Upper lobe of left lung (tissue), 6 donors: ENCODE measurements at regions not wholly inside any gene's neighbourhood (a gene's known extent, or its start where the extent isn't known, plus 50 kb on each side); places are given as distances from the start of the nearest gene placed in this dataset.
"Not testable (repeated sequence)": the region's sequence is repeated elsewhere in the genome, so short reads cannot be mapped to it uniquely, and the experiment has no call there.

ENCODE experiments used
- ATAC-seq, 2 donors: fragments of 200-7000 bp; cut with Tn5 transposase; one replicate each; pipeline ENCODE4 v1.9.1; 2022; ENCODE audit warnings: mild to moderate bottlenecking in 2 of 2, moderate library complexity in 2 of 2; ENCODE audit not compliant: low FRiP score in 2 of 2
- DNase-seq, 2 donors: peaks; one replicate each; pipeline ENCODE4 v3.0.0-alpha.2; 2019 to 2020
- H3K27ac ChIP-seq, 4 donors: fragments of 200-600 bp; sonication (generic); one replicate each; pipeline ENCODE4 v1.5.1; 2016 to 2019
- H3K27me3 ChIP-seq, 4 donors: fragments of 200-600 bp; sonication (generic); one replicate each; pipeline ENCODE4 v1.5.1; 2017 to 2019
- H3K36me3 ChIP-seq, 4 donors: fragments of 200-600 bp; sonication (generic); one replicate each; pipeline ENCODE4 v1.5.1; 2016 to 2019
- H3K4me1 ChIP-seq, 4 donors: fragments of 200-600 bp; sonication (generic); one replicate each; pipeline ENCODE4 v1.5.1; 2018 to 2019
- H3K4me3 ChIP-seq, 4 donors: fragments of 200-600 bp; sonication (generic); one replicate each; pipeline ENCODE4 v1.5.1; 2017 to 2019; ENCODE audit warnings: mild to moderate bottlenecking in 2 of 4, moderate library complexity in 1 of 4
- H3K9me3 ChIP-seq, 4 donors: fragments of 200-600 bp; sonication (generic); one replicate each; pipeline ENCODE4 v1.5.1; 2018 to 2019
- CTCF ChIP-seq, 6 experiments: fragments of 450-650 bp in 4 of 6; fragments of 200-600 bp in 2 of 6; sonication (generic) in 2 of 6; IDR thresholded peaks; one replicate each; pipeline ENCODE4 v1.5.1; 2016 to 2019; ENCODE audit warnings: antibody characterized with exemption in 6 of 6
- EP300 ChIP-seq, 4 donors: sonication (generic); formaldehyde crosslinking; IDR thresholded peaks; one replicate each; pipeline ENCODE4 v1.5.1; 2017; ENCODE audit warnings: antibody characterized with exemption in 4 of 4, control low read depth in 2 of 4
- POLR2A ChIP-seq, 4 donors: fragments of 450-650 bp; IDR thresholded peaks; one replicate each; pipeline ENCODE4 v1.5.1; 2016 to 2017; ENCODE audit warnings: antibody characterized with exemption in 4 of 4, mild to moderate bottlenecking in 2 of 4
- POLR2AphosphoS5 ChIP-seq, 2 donors: sonication (generic); formaldehyde crosslinking; IDR thresholded peaks; one replicate each; pipeline ENCODE4 v1.5.1; 2017; ENCODE audit warnings: antibody characterized with exemption in 2 of 2
- WGBS, 2 donors: methylation state at CpG; one replicate each; pipeline ENCODE4 v1.1.5; 2017 to 2018; 5-methylcytosine and 5-hydroxymethylcytosine counted together
- donor health status: DM: no; HTN: no; CAD: no; lungs with moderate emphysema.
- donor health status: DM: no; HTN: yes; CAD: no; lungs with severe emphysema.

DNA sequence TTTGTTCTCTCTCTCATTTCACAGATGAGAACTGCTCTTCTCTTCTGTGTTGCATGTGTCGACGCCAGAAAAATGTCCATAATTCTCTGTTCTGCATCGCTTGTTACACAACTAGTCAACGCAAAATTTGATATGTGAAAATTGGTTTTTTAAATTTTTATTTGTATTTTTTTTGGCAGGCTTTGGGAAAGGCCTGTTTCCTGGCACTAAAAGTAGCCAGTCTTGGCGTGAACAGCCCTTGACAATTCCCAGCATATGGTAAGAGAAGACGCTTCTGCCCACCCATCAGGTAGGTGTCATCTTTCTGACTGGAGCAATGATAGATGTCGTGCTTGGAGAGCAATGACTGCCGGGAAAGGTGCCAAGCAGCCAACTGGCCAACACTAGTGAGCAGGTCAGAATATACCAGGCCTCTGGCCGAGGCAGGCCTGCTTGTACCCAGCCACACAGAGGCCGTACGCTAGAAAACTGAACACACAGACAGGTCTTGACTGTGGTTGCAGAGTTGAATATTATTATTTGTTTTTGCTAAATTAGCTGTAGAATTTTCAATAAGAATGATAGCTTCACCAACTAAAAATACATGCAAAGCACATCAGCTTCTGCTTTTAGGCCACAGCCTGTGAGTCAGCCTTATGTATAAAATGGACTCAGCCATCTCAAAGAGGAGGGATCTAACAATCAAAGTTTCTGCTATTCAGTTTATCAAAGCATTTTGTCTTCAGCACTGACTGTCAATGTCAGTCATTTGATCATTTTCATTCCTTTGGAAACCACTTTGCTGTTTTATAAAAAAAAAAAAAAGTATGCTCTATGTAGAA lies 837.5 kb downstream of the MCTP2 start:
- H3K27ac ChIP-seq: no peak overlapping the region
- TF ChIP-seq EP300 (IDR thresholded peaks at IDR 0.05) (no peak), POLR2A (IDR thresholded peaks at IDR 0.05) (no peak), CTCF (IDR thresholded peaks at IDR 0.05) (no peak), POLR2AphosphoS5 (IDR thresholded peaks at IDR 0.05) (no peak)
- 86 to 87% methylated on average over 11 of the region's 11 CpGs for WGBS, 2 donors

DNA sequence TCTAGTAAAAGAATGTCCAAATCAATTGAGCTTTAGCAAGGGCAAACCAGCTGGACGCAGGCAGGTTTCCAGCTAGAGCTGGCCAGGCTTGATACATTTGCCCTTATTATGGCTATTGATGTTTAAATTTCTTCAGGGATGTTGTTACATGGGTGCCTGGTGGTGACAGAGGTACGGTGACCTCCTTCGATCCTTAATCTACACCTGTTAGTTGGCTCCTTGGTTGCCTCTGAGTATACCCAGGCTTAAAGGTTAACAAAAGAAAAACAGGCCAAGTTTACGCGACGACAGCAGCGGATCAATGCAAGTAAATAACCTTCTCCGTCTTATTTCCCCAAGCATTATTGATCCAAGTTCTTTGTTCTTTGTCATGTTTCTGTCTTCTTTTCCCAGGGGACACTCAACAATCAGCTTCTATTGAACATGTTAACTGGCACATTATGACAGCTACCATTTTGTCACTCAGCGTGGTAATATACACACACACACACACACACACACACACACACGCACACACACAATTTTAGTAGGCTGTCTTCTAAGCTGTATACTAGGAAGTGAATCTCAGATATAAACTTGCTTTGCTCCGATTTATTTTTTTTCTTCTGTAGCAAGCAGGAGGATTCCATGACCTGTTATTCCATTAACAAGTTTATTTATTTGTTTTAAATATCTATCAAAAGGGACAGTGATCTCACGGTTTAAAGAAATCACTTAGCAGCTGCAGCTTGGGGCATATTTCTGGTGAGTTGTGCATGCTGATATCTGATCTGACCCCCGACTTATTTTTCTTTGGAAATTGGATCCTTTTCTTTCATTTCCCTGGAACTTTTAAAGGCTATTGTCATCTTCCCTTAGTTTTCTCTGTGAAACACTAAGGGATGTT lies 844.7 kb downstream of the MCTP2 start:
- Histone ChIP-seq H3K27me3 (no peaks in the 10 kb centered on the region), H3K27ac (no peak overlapping the region), H3K4me3 (no peak overlapping the region), H3K9me3 (no peaks in the 10 kb centered on the region), H3K36me3 (no peaks in the 10 kb centered on the region), H3K4me1 (no peaks in the 10 kb centered on the region)
- TF ChIP-seq POLR2AphosphoS5 (IDR thresholded peaks at IDR 0.05): no peak
- no peak for TF ChIP-seq EP300 (IDR thresholded peaks at IDR 0.05)
- TF ChIP-seq POLR2A (IDR thresholded peaks at IDR 0.05): no peak
- TF ChIP-seq CTCF (IDR thresholded peaks at IDR 0.05): no peak
- no peak for ATAC-seq
- no peak for DNase-seq
- WGBS, 2 donors: 83 to 93% methylated on average over 13 of the region's 13 CpGs

More for the DNA sequence above, 837.5 kb downstream of the MCTP2 start:
- H3K4me1 ChIP-seq: no peaks in the 10 kb centered on the region
- no peaks in the 10 kb centered on the region for H3K27me3 ChIP-seq
- H3K4me3 ChIP-seq: no peak overlapping the region
- no peak for DNase-seq
- no peaks in the 10 kb centered on the region for H3K36me3 ChIP-seq
- no peak for ATAC-seq
- peaks cover 0 to 5% (median 0%) of the 10 kb centered on the region in 4 donors for H3K9me3 ChIP-seq

DNA sequence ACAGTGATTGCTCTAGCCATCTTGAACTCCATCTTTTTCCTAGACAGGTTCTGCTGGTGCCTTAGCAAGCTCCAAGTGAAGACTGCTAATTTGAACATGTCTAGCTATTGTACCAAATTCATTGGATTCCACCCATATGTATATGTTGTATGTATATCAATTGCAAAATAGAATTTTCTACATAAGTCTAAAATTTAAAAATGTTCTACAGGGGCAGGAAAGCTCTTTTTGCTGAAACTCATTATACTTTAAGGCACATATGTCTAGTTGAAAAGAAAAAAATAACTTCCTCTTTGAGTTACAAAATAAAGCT lies 845.3 kb downstream of the MCTP2 start:
- Histone ChIP-seq H3K27me3 (no peaks in the 10 kb centered on the region), H3K4me3 (no peak overlapping the region), H3K27ac (no peak overlapping the region), H3K36me3 (no peaks in the 10 kb centered on the region), H3K9me3 (no peaks in the 10 kb centered on the region), H3K4me1 (no peaks in the 10 kb centered on the region)
- TF ChIP-seq POLR2A (IDR thresholded peaks at IDR 0.05) (no peak), POLR2AphosphoS5 (IDR thresholded peaks at IDR 0.05) (no peak), CTCF (IDR thresholded peaks at IDR 0.05) (no peak), EP300 (IDR thresholded peaks at IDR 0.05) (no peak)
- ATAC-seq (no peak), DNase-seq (no peak)

DNA sequence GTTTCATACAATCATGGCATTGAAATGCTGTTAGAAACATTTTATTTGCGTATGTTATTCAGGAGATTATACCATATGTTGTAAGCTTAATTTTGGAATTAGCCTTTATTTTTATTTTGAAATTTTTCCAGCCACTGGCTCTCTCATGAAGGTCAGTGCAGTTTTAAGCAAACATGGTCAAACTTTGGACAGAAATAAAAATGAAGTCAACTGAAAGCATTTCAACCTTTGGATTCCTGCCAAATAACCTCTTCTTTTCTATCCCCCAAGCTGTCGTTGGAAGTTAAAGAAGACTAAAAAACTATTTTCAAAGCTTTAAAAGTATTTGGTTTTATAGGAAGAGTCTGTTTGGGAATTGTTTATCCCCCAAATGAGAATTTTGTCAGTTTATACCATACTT lies 846.6 kb downstream of the MCTP2 start:
- Histone ChIP-seq H3K9me3 (no peaks in the 10 kb centered on the region), H3K4me3 (no peak overlapping the region), H3K36me3 (no peaks in the 10 kb centered on the region), H3K27me3 (no peaks in the 10 kb centered on the region), H3K4me1 (no peaks in the 10 kb centered on the region), H3K27ac (no peak overlapping the region)
- DNase-seq: no peak
- ATAC-seq: no peak
- 60 to 65% methylated on average over 2 of the region's 2 CpGs for WGBS, 2 donors
- TF ChIP-seq POLR2A (IDR thresholded peaks at IDR 0.05): no peak
- no peak for TF ChIP-seq POLR2AphosphoS5 (IDR thresholded peaks at IDR 0.05)
- no peak for TF ChIP-seq EP300 (IDR thresholded peaks at IDR 0.05)
- TF ChIP-seq CTCF (IDR thresholded peaks at IDR 0.05): no peak

GRCh38 chr15:95080228-95080627 lies 848.9 kb downstream of the MCTP2 start:
- not testable (repeated sequence) for H3K27ac ChIP-seq, H3K36me3 ChIP-seq, H3K9me3 ChIP-seq, H3K4me3 ChIP-seq, H3K4me1 ChIP-seq, H3K27me3 ChIP-seq, ATAC-seq, DNase-seq
- WGBS, 2 donors: 77 to 80% methylated on average over 1 of the region's 1 CpG
